ENCODE measurements at regions not wholly inside any gene's neighbourhood (a gene's known extent, or its start where the extent isn't known, plus 50 kb on each side); places are given as distances from the start of the nearest gene placed in this dataset.

GRCh38 chr6:159390381-159390780 is 221.2 kb downstream of the FNDC1 start:
- peaks cover 3% of the 10 kb centered on the region for H3K9me3 Mint-ChIP-seq

DNA sequence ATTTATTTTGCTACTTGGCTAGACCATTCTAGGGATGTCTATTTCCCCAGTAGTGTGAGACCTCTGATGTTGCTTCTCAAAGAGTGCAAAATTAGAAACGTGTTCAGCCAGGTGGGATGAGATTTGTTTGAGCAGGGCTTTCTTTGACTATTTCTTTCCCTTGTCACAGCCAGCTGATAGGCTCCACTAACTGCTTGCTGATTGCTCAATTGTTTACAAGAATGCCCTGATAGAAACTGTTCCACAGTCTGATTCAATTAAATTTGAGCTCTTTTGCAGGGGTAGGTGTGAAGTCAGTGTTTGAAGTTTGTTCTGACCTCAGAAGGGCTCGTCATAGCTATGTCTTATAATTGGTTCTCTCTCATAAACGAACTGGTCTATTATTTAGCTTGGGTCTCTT is 220.5 kb downstream of the FNDC1 start:
- Mint-ChIP-seq H3K4me1 (no peaks in the 10 kb centered on the region), H3K27me3 (ENCODE audit: low read depth) (peaks cover 63% of the 10 kb centered on the region), H3K27ac (ENCODE audit: unreplicated experiment) (no peak overlapping the region), H3K9me3 (peaks cover 3% of the 10 kb centered on the region), H3K4me3 (no peak overlapping the region), H3K36me3 (ENCODE audit: low read depth) (no peaks in the 10 kb centered on the region)
- no peak for DNase-seq (ENCODE audit: low read depth, low spot score)
- TF ChIP-seq CTCF (conservative IDR thresholded peaks at IDR 0.05): no peak

More at GRCh38 chr6:159390381-159390780, 221.2 kb downstream of the FNDC1 start:
- TF ChIP-seq CTCF (conservative IDR thresholded peaks at IDR 0.05): no peak
- Mint-ChIP-seq H3K27ac (ENCODE audit: unreplicated experiment) (no peak overlapping the region), H3K27me3 (ENCODE audit: low read depth) (peaks cover 68% of the 10 kb centered on the region), H3K4me3 (no peak overlapping the region), H3K36me3 (ENCODE audit: low read depth) (no peaks in the 10 kb centered on the region), H3K4me1 (no peaks in the 10 kb centered on the region)
- DNase-seq (ENCODE audit: low read depth, low spot score): no peak

DNA sequence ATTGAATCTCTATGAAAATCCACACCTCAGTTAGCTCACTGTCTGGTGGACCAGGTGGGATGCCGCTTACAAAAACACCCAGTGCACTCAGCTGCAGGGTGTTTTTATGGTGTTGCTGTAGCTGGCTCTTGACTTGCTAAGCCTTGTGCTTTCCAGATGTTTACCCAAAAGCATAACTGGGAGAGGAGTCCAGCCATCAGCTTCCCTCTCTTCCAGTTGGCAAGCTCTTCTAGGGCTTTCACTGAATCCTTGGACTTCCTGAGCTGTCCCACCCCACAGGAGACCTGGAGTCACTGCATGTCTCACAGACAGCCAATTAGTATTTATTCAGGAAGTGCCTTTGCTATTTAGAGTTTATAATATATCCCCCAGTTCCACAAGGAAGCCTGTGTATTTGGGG is 210.9 kb downstream of the FNDC1 start:
- Mint-ChIP-seq H3K9me3 (no peaks in the 10 kb centered on the region), H3K4me1 (peaks cover 8% of the 10 kb centered on the region)

GRCh38 chr6:159378411-159379328 is 209.5 kb downstream of the FNDC1 start:
- H3K4me1 Mint-ChIP-seq: peaks cover 8% of the 10 kb centered on the region
- H3K9me3 Mint-ChIP-seq: no peaks in the 10 kb centered on the region
- no peak for TF ChIP-seq CTCF (conservative IDR thresholded peaks at IDR 0.05)
- H3K27me3 Mint-ChIP-seq (ENCODE audit: low read depth): peaks cover 34% of the 10 kb centered on the region
- no peaks in the 10 kb centered on the region for H3K36me3 Mint-ChIP-seq (ENCODE audit: low read depth)
- H3K27ac Mint-ChIP-seq (ENCODE audit: unreplicated experiment): no peak overlapping the region
- no peak for DNase-seq (ENCODE audit: low read depth, low spot score)
- no peak overlapping the region for H3K4me3 Mint-ChIP-seq

More for the DNA sequence above, 210.9 kb downstream of the FNDC1 start:
- H3K27me3 Mint-ChIP-seq (ENCODE audit: low read depth): peaks cover 34% of the 10 kb centered on the region
- no peak for DNase-seq (ENCODE audit: low read depth, low spot score)
- no peak overlapping the region for H3K27ac Mint-ChIP-seq (ENCODE audit: unreplicated experiment)
- TF ChIP-seq CTCF (conservative IDR thresholded peaks at IDR 0.05): no peak
- H3K4me3 Mint-ChIP-seq: no peak overlapping the region
- no peaks in the 10 kb centered on the region for H3K36me3 Mint-ChIP-seq (ENCODE audit: low read depth)

- no peak for DNase-seq (ENCODE audit: low read depth, low spot score)
- Mint-ChIP-seq H3K27me3 (ENCODE audit: low read depth) (peaks cover 28% of the 10 kb centered on the region), H3K4me3 (no peak overlapping the region), H3K36me3 (ENCODE audit: low read depth) (no peaks in the 10 kb centered on the region), H3K9me3 (peaks cover 6% of the 10 kb centered on the region), H3K27ac (ENCODE audit: unreplicated experiment) (no peak overlapping the region), H3K4me1 (no peaks in the 10 kb centered on the region)
- no peak for TF ChIP-seq CTCF (conservative IDR thresholded peaks at IDR 0.05)
Observed at GRCh38 chr6:159376516-159377158, 207.4 kb downstream of the FNDC1 start.

Measured in neural crest cell (in vitro differentiated cells).